ENCODE measurements at regions not wholly inside any gene's neighbourhood (a gene's known extent, or its start where the extent isn't known, plus 50 kb on each side); places are given as distances from the start of the nearest gene placed in this dataset.
A peak's percentile ranks its signal among the peaks of the same experiment; 100 is the strongest.

- ChIA-PET CTCF (no interaction called here), POLR2A (no interaction called here)
- TF ChIP-seq CTCF (IDR thresholded peaks at IDR 0.05), result no peak
- H3K4me1 Mint-ChIP-seq, result peaks cover 5% of the 10 kb centered on the region
- DNase-seq (no peak), ATAC-seq (ENCODE audit: low read depth) (no peak)
- no peak overlapping the region for H3K4me3 Mint-ChIP-seq
- H3K9me3 Mint-ChIP-seq, result peaks cover 2% of the 10 kb centered on the region
- intact Hi-C loops (cut with micrococcal nuclease), result no loop called here
- no peaks in the 10 kb centered on the region for H3K36me3 Mint-ChIP-seq (ENCODE audit: low read depth)
- no peak overlapping the region for H3K27ac Mint-ChIP-seq
- peaks cover 29% of the 10 kb centered on the region for H3K27me3 Mint-ChIP-seq
Measured at GRCh38 chr3:110731148-110731547, 340.5 kb upstream of the NECTIN3 start.

- TF ChIP-seq CTCF (IDR thresholded peaks at IDR 0.05), result no peak
- Mint-ChIP-seq H3K9me3 (peaks cover 2% of the 10 kb centered on the region), H3K4me3 (no peak overlapping the region), H3K27me3 (peaks cover 29% of the 10 kb centered on the region), H3K27ac (no peak overlapping the region), H3K36me3 (ENCODE audit: low read depth) (no peaks in the 10 kb centered on the region), H3K4me1 (peaks cover 14% of the 10 kb centered on the region)
- ChIA-PET POLR2A (no interaction called here), CTCF (no interaction called here)
- ATAC-seq (ENCODE audit: low read depth), result no peak
- intact Hi-C loops (cut with micrococcal nuclease), result no loop called here
- DNase-seq, result no peak
Measured at GRCh38 chr3:110732420-110732819, 339.2 kb upstream of the NECTIN3 start.

GRCh38 chr3:110733045-110733444 lies 338.6 kb upstream of the NECTIN3 start:
- Mint-ChIP-seq H3K36me3 (ENCODE audit: low read depth) (no peaks in the 10 kb centered on the region), H3K27me3 (peaks cover 29% of the 10 kb centered on the region), H3K9me3 (peaks cover 2% of the 10 kb centered on the region), H3K4me1 (peaks cover 14% of the 10 kb centered on the region), H3K4me3 (no peak overlapping the region), H3K27ac (no peak overlapping the region)
- DNase-seq, result no peak
- intact Hi-C loops (cut with micrococcal nuclease), result no loop called here
- CTCF ChIA-PET, result no interaction called here
- no peak for ATAC-seq (ENCODE audit: low read depth)
- TF ChIP-seq CTCF (IDR thresholded peaks at IDR 0.05), result no peak
- POLR2A ChIA-PET, result no interaction called here

- H3K4me3 Mint-ChIP-seq, result no peak overlapping the region
- peaks cover 2% of the 10 kb centered on the region for H3K9me3 Mint-ChIP-seq
- ATAC-seq (ENCODE audit: low read depth), result no peak
- CTCF ChIA-PET, result no interaction called here
- intact Hi-C loops (cut with micrococcal nuclease), result no loop called here
- no peak overlapping the region for H3K27ac Mint-ChIP-seq
- peaks cover 14% of the 10 kb centered on the region for H3K4me1 Mint-ChIP-seq
- no peak for TF ChIP-seq CTCF (IDR thresholded peaks at IDR 0.05)
- no peak for DNase-seq
- peaks cover 28% of the 10 kb centered on the region for H3K27me3 Mint-ChIP-seq
- no peaks in the 10 kb centered on the region for H3K36me3 Mint-ChIP-seq (ENCODE audit: low read depth)
- POLR2A ChIA-PET, result no interaction called here
Measured at GRCh38 chr3:110734524-110734923, 337.1 kb upstream of the NECTIN3 start.

GRCh38 chr3:110736332-110736731 lies 335.3 kb upstream of the NECTIN3 start:
- peaks cover 13% of the 10 kb centered on the region for H3K27me3 Mint-ChIP-seq
- DNase-seq (no peak), ATAC-seq (ENCODE audit: low read depth) (peak; percentile 73)
- peaks cover 2% of the 10 kb centered on the region for H3K9me3 Mint-ChIP-seq
- no peak overlapping the region for H3K4me3 Mint-ChIP-seq
- H3K27ac Mint-ChIP-seq, result no peak overlapping the region
- ChIA-PET CTCF (no interaction called here), POLR2A (no interaction called here)
- no peaks in the 10 kb centered on the region for H3K36me3 Mint-ChIP-seq (ENCODE audit: low read depth)
- intact Hi-C loops (cut with micrococcal nuclease), result loop anchor here (5.0 kb wide), 1 partner anchor 806 kb away; the partner anchor contains the start of gene CD96
- TF ChIP-seq CTCF (IDR thresholded peaks at IDR 0.05), result no peak
- peaks cover 14% of the 10 kb centered on the region for H3K4me1 Mint-ChIP-seq

Data from activated B cell treated with CpG ODN at 0.5 μM for 24 hours (primary cell).